ENCODE measurements at regions not wholly inside any gene's neighbourhood (a gene's known extent, or its start where the extent isn't known, plus 50 kb on each side); places are given as distances from the start of the nearest gene placed in this dataset.

GRCh38 chr21:22955559-22955958, 1957.3 kb downstream of the NCAM2 start:
- H3K27me3 Mint-ChIP-seq (ENCODE audit: insufficient read depth): no peaks in the 10 kb centered on the region
- no peak overlapping the region for H3K27ac Mint-ChIP-seq
- TF ChIP-seq, protein P1, sequence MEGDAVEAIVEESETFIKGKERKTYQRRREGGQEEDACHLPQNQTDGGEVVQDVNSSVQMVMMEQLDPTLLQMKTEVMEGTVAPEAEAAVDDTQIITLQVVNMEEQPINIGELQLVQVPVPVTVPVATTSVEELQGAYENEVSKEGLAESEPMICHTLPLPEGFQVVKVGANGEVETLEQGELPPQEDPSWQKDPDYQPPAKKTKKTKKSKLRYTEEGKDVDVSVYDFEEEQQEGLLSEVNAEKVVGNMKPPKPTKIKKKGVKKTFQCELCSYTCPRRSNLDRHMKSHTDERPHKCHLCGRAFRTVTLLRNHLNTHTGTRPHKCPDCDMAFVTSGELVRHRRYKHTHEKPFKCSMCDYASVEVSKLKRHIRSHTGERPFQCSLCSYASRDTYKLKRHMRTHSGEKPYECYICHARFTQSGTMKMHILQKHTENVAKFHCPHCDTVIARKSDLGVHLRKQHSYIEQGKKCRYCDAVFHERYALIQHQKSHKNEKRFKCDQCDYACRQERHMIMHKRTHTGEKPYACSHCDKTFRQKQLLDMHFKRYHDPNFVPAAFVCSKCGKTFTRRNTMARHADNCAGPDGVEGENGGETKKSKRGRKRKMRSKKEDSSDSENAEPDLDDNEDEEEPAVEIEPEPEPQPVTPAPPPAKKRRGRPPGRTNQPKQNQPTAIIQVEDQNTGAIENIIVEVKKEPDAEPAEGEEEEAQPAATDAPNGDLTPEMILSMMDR (IDR thresholded peaks at IDR 0.05): no peak
- H3K4me1 Mint-ChIP-seq (ENCODE audit: low read depth): no peaks in the 10 kb centered on the region
- no peak overlapping the region for H3K4me3 Mint-ChIP-seq
- H3K36me3 Mint-ChIP-seq (ENCODE audit: low read depth): no peaks in the 10 kb centered on the region
- DNase-seq: no peak
- peaks cover 47% of the 10 kb centered on the region for H3K9me3 Mint-ChIP-seq

DNA sequence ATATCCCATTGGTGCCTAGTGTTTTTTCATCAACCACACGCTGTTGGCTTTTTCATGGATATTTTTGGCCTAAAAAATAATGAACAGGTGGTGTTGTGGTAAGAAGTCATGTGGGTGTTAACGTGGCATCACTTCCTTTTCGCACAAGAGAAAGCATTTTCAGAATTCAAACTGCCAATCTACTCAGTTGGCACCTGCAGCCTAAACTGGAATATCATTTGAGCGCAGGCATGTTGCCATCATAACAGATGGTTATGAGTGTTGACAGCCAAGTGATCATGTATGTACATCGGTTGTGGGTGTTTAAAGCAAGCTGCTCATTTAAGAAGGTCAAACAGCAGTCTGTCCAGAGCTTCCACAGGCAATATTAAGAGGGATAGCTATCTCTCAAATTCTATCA, 1963.0 kb downstream of the NCAM2 start:
- Mint-ChIP-seq H3K4me1 (ENCODE audit: low read depth) (no peaks in the 10 kb centered on the region), H3K27me3 (ENCODE audit: insufficient read depth) (no peaks in the 10 kb centered on the region), H3K9me3 (peaks cover 56% of the 10 kb centered on the region), H3K27ac (no peak overlapping the region), H3K36me3 (ENCODE audit: low read depth) (no peaks in the 10 kb centered on the region), H3K4me3 (no peak overlapping the region)
- no peak for DNase-seq
- TF ChIP-seq, protein P1 (IDR thresholded peaks at IDR 0.05): no peak

GRCh38 chr21:22965455-22966135, 1967.4 kb downstream of the NCAM2 start:
- H3K27ac Mint-ChIP-seq: no peak overlapping the region
- no peaks in the 10 kb centered on the region for H3K27me3 Mint-ChIP-seq (ENCODE audit: insufficient read depth)
- H3K4me1 Mint-ChIP-seq (ENCODE audit: low read depth): no peaks in the 10 kb centered on the region
- DNase-seq: no peak
- H3K4me3 Mint-ChIP-seq: no peak overlapping the region
- no peaks in the 10 kb centered on the region for H3K36me3 Mint-ChIP-seq (ENCODE audit: low read depth)
- TF ChIP-seq, protein P1 (IDR thresholded peaks at IDR 0.05): no peak
- peaks cover 47% of the 10 kb centered on the region for H3K9me3 Mint-ChIP-seq

DNA sequence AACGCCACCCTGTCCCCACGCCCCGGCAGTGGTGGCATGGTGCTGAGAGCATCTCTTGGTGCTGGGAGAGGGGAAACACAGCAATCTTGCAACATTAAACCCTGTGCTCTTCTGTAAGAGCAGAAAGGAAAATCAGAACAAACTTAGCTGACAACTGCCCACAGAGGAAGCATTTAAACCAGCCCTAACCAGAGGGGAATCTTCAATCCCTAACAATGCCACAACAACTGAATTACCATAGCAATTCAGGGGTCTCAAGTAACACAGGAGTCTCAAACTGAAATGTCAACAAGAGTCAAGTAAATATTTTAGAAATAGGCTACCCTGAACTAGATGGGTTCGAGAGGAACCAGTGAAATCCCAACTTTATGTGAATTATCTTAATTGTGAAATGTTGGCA, 1983.6 kb downstream of the NCAM2 start:
- no peak overlapping the region for H3K27ac Mint-ChIP-seq
- no peaks in the 10 kb centered on the region for H3K4me1 Mint-ChIP-seq (ENCODE audit: low read depth)
- peaks cover 40% of the 10 kb centered on the region for H3K9me3 Mint-ChIP-seq
- H3K36me3 Mint-ChIP-seq (ENCODE audit: low read depth): peaks cover 9% of the 10 kb centered on the region; the same call in 1 of the 2 replicates
- H3K27me3 Mint-ChIP-seq (ENCODE audit: insufficient read depth): no peaks in the 10 kb centered on the region
- TF ChIP-seq, protein P1 (IDR thresholded peaks at IDR 0.05): no peak
- DNase-seq: no peak
- H3K4me3 Mint-ChIP-seq: no peak overlapping the region

DNA sequence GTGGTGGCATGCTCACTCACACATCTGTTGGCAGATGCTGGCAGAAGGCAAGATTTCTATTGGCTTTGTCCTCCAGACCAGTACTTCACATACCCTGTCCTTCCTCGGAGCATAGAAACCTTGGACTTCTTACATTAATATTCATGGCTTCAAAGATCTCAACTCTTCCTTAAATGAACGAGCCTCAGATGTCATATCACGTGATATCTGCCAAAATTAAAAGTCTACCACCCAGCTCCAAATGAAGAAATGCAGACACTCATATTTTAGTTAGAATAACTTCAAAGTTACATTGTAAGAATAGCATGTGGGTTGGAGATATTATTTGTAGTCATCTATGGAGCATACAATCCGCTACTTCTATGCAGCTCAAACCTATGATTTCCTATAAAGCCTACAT, 1994.9 kb downstream of the NCAM2 start:
- DNase-seq: no peak
- Mint-ChIP-seq H3K4me3 (no peak overlapping the region), H3K9me3 (peaks cover 62% of the 10 kb centered on the region), H3K27me3 (ENCODE audit: insufficient read depth) (no peaks in the 10 kb centered on the region), H3K36me3 (ENCODE audit: low read depth) (0 out of 2 replicates have a peak, but pooled peaks cover 7% of the 10 kb centered on the region), H3K4me1 (ENCODE audit: low read depth) (no peaks in the 10 kb centered on the region), H3K27ac (no peak overlapping the region)
- TF ChIP-seq, protein P1 (IDR thresholded peaks at IDR 0.05): no peak
